Activated CD8-positive, alpha-beta memory T cell treated with anti-CD3 and anti-CD28 coated beads, Interleukin-2, amount 50 U/mL, for 4 hours (primary cell): ENCODE measurements at regions not wholly inside any gene's neighbourhood (a gene's known extent, or its start where the extent isn't known, plus 50 kb on each side); places are given as distances from the start of the nearest gene placed in this dataset.

ENCODE experiments used
- DNase-seq: peaks from one replicate; pipeline ENCODE4 v3.0.0-alpha.2; 2020

DNA sequence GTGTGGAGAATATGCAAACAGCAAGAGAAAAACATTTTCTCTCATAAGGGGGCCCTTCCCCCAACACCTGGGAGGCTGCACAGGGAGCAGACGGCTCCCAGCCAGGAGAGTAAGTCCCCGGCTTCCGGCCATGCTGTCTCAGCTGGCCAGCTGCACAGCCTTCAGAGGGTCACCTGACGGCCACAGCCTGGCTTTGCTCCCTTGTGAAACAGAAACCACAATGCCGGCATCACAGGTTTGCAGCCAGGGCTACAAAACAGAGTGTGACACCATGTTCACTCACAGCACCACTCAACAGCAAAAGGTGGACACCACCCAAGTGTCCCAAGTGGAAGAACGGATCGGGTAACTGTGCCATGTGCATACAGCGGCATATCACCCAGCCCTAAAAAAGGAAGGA is 86.9 kb upstream of the GPC1 start:
- DNase-seq = no peak

DNA sequence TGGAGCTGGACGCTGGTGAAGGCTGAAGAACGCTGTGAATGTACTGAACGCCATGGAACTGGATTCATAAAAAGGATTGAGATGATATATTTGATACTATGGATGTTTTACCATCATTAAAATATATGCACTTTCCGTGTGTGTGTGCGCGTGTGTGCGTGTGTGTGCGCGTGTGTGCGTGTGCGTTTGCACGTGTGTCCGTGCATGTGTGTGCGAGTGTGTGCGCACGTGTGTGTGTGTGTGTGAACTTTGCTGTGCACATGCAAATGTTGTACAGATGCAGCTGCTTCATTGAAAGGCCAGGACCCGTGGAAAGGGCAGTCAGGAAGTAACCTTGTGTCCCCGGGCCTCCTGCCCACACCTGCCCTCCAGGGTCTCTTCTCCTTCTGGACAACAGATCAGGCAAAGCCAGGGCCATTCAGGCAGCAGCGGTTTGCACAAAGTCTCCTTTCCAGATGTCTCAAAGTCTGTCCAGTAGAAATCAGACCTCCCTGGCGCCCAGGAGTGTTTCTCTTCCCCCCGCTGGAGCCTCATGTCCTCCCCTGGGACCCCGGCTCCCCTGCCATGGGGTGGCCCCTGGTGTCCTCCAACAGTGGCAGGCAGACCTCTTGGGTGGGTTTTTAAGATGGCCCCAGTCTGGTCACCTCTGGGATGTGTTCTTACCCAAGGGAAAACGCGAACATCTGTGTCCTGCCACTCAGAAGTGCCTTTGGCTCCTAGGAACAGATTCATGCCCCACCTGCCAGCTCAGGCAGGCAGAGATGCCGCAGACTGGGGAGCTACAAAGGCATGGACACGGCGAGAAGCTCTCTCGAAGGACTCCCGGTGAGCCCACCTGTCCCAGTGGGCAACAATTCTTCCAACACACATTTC is 86.1 kb upstream of the GPC1 start:
- no peak for DNase-seq

DNA sequence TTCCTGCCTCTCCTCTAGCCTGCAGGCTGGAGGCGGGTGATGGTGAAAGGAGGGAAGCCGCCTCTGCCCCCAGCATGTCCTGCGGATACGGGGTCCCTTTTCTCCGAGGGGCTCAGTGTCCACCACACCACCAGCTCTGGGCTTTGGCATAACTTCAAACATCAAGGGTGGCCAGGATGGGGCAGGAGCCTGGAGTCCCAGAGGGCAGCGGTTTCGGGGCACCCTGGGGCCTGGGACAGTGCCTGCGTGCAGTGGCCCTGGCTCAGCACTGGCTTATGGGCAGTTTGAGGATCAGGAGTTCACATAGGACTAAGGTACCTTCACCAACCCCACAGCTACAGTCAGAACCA is 85.5 kb upstream of the GPC1 start:
- no peak for DNase-seq

DNA sequence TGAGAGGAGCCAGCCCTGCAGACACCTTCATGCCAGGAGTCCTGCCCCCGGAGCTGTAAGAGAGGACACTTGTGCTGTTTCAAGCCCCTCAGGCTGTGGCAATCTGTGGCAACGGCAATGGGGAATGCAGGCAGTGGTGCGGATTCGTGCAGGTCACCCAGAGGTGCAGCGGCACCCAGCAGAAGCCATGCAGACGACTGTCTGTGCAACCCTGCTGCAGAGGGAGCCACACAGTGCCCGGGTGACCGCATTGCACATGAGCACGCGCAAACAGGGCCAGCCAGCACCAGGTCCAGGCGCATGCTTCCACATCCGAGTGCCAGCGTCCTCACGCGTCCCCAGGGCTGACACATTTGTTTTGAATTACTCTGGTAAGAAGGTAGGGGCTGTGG is 84.8 kb upstream of the GPC1 start:
- DNase-seq = no peak

DNA sequence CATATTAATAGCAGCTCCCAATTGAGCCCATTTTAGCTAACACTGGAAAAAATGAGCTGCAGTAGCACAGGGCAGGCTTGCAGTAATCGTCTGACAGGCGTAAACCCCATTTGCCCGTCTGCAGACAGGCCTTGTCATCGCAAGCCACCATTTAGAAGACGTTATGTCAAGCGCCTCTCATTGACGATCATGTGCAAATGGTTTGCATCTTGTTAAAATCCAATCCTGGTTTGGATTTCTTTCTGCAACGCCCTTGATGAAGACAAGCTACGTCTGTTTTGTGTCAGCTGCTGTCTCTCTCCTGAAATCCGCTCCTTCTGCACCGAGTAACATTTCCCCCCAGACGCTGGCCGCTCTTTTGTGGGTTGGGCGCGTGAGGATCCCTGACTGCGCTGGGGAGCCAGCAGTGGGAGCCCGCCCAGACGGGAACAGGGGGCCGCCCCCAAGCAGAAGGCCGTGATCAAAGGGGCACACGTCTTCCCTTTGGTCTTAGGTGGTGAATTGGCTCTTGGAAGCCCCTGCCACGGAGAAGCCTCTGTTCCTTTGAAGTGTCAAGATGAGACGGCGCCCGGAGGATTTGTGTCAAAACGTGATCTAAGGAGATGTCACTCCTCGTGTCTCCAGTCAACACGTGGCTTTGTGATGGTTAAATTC is 84.2 kb upstream of the GPC1 start:
- DNase-seq = no peak

DNA sequence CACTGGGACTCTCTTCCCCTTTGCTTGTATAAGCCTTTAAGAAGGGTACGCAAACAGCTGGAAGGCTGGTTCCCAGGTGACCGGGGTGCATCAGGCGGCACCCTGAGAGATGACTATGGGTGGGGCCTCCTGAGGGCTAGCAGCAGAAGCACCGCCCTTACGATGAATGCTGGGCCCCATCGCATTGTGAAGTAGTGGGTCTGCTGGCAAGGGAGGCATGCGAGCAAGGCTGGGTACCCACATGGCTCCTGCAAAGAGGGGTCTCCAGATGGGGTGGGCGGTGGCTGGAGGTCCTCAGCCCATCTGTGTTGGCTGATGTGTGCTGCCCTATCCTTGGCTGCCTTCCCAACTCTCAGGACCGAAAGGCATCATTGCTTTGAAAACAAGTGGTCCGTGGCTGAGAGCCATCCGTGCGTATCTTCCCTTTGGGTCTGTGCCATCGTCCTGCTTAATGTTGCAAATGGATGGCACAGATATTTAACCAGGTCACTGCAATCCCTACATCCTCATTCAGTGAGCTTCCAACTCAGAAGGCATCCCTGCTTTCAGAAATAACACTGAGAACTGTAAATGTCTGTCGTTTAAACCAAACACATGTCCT is 83.5 kb upstream of the GPC1 start:
- no peak for DNase-seq

DNA sequence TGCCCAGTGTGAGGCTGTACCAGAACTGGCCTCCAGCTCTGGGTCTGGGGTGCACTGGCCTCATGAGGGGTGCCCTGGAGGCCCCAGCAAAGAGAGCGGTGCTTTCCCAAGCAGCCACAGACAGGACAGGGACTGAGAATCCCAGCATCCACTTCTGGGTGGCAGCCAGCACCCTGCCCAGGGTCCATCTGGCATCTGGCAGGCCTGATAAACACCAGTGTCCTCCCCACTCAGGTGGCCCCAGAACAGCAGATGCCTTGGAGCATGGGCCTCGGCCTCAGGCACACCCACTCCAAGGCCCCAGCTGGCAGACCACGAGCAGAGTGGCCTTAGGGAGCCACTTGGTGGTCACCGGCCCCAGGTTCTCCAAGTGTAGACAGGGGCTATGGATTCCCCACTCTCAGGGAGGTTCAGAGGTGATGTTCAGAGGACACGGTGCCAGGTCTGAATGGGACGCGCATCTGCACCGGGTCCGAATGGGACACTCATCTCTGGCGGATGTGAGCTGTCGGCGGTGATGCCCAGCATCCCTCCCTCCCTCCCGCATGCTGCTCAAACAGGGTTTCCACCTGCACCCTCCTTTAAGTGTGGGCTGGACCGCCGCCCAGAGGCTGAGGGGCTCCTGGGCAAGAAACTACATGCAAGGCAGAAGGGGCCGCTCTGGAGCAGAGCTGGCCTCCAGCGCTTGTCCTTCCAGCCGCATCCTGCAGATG is 82.2 kb upstream of the GPC1 start:
- no peak for DNase-seq

DNA sequence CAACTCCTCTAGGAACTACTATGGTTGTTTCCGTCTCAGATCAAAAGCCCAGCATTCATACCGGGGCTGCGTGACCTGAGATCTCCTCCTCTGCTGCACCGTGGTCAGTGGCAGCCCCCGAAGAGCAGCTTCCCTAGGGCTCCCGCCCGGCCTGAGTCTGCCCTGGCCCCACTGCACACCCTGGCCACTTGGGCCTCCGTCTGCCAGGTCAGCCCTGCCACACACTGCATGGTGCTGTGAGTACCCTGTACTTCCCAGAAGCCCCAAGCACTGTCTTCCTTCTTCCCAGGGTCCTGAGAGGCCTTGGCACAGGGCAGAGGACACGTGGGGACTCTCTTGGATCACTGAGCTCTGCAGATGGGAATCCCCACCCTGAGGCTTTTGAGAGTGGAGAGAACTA is 81.5 kb upstream of the GPC1 start:
- DNase-seq = no peak

DNA sequence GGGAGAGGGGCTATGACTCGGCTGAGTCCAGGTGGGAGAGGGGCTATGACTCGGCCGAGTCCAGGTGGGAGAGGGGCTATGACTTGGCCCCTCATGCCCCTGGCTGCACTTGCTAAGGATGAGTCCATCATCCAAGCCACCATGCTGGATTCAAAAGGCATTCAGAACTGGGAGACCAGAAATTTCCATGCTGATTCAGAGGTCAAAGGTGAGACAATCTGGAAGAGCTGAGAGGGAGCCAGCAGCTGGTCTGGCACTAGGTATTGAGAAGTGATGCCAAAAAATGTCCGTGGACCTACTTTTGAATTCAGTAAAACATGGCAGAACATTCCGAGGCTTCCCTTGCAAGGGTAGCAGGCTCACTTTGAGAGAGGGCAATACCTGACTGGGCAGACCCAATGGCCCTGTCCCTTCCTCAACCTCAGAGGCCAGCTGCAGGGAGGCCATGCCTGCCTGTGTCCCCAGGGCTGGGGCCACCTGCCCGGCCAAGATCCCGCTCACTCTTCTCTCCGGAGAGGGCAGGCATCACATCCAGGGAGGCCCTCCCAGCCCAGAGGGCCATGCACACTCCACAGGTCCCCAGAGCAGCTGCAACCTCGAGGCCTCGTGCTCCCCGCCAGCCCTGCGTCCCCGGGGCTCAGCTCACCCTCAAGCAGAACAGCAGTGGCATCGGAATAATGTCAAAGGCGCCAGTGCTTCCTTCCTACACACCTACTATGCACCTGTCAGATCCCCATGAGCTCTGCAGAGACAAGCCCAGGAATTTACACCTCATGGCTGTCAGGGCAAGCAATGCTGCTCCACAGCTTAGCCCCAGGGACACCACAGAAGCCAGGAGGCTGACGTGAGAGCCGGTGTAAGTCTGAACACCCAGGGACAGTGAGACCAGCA is 80.2 kb upstream of the GPC1 start:
- no peak for DNase-seq

DNA sequence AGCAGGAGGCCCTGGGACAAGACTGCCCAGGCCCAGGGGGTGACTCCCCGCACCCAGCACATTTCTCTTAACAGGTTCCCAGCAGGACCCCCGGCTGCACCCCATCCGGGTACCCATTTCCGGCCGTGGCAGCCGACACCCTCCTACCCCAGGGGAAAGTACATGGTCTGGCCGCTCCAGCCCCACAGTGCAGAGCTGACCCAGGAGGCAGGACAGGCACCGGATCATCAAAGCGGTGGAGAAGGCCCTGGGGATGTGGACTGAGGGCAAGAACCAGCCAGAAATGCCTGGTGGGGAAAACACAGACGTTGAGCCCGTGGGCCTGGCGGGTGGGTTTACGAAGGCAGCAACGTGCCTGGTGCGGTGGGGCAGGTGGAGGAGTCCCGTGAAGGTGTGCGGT is 79.5 kb upstream of the GPC1 start:
- DNase-seq = no peak

DNA sequence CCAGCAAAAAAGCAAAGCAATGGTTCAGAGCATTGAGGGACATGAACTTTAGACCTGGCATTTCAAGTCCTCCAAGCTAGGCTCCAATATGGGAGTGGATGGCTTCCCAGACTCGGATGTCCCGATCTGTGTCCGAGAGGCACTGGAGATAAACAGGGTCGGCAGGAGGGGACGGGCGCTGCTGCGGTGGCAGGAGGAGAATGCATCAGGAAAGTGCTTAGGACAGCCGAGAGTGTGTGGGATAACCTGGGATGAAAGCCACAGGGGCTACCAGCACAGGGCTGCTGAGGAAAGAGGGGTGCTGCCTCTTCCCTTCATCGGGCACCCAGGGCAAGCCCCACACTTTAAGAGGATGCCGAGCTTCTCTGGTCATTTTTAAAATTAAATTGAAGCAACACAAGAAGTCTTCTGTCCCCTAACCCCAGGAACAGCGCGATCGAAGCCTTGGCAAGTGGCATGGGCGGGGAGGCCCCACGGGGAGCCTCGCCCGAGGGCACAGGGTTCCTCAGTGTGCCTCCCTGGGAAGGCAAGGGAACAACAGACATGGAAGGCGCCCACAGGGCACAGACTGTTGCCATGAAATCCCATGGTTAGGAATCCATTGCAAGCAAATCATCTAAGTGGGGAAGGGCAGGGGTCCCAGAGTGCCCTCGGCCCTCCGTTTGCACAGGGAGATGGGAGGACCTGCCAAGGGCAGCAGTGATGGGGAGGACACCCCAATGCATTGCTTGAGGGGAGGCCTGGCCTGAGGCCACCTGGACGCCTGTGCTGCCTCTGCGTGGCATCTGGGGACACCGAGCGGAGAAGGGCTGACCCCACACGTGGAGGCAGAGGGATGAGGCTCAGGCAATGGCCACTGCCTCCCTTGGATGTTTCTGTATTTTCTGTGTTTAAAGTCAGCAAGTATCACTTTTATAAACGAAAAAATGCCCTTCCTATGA is 78.5 kb upstream of the GPC1 start:
- no peak for DNase-seq

DNA sequence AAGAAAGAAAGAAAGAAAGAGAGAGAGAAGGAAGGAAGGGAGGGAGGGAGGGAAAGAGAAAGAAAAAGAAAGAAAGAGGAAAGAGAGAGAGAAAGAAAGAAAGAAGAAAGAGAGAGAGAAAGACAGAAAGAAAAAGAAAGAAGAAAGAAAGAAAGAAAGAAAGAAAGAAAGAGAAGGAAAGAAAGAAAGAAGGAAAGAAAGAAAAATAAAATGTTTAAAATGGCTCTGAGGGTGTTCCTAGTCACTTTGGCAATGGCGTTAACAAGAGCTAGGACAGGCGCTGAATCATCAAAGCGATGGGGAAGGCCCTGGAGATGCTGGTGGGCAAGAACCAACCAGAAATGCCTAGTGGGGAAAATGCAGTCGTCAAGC is 77.8 kb upstream of the GPC1 start:
- no peak for DNase-seq

DNA sequence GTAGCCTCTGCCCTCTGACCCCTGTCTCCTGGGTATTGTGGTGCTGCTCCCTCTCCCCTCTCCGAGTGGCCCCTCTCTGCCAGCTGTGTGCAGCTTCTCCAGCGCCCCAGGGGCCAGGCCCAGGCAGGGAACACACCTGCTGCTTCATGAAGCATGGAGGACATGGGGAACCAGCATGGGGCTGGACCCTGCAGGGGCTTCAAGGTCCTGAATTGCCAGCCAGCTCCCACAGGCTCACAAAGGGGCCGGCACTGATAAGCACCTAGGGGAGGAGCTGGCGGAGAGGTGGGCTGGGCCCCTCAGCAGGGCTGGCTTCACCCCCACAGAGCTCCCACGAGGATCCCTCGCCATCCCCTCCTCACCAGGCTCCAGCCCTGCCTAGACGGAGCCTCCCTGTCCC is 77.4 kb upstream of the GPC1 start:
- no peak for DNase-seq

DNA sequence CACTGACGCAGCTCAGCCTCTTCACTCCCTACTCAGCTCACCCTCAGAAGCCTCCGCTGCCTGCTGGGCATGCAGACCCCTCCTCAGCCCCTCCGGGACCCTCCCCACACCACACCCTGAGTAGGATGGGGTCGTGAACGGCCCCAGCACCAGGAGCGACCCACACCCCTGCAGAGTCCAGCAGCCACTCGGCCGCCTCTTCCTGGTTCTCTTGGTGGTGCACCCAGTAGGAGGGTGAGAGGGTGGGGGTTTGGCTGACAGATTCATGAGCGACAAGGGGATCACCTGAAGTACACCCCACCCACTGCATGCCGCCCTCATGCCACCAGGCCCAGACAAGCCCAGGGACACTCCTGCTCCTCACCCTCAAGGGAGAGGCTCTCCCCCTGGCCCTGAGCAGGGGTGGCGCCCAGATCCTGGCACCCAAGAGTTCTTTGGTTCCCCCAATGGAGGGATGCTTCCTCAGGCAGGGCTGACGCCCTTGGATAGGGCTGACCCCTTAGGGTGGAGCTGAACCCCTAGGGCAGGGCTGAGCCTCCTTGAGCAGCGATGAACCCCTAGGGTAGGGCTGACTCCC is 76.6 kb upstream of the GPC1 start:
- no peak for DNase-seq

DNA sequence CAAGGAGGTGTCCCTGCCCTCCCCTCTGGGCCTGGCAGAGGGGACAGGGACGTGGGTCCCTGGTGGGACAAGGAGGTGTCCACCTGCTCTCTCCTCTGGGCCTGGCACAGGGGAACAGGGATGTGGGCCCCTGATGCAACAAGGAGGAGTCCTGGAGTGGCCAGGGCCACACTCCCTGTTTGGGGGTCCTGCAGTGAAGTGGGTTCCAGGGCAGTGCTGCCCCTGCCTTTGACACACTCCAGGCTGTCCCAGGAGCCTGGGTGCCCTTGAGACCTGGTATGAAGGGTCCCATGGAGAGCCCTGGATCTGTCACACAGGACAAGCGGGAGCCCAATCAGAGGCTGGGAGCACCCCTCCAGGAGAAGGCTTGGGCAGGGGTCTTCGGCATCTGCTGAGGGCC is 75.8 kb upstream of the GPC1 start:
- DNase-seq = no peak

DNA sequence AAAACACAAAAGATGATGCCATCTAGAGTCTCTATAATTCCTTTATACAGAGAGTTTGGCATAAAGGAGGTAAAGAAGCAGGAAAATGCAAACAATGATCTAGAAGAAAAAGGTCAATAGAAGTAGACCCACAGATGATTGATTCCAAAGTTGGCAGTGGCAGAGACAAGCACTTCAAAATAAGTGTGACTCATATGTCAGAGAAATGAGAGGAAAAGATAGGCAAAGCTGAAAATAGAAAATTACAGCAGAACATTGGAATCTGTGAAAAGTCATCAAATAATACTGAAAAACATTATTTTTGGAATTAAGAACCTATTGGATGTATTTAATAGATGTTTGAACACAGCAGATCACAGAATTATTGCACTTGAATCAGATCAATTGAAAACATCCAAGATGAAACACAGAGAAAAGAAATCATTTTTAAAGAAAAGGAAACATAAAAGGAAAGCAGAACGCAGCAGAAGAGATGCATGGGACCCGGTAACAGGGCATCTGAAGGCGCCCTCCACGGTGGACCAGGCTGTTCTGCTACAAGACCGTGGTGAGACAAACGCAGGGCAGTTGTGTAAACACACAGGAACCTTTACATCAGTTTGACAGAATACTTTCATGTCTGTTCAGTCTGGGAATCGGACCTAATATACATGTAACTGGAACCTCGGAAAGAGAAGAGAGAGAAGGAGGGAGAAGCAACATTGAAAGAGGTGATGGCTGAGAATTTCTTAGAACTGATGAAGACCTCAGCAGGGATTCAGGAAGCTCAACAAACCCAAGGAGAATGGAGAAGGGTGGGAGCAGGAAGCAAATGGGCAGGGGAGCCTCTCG is 74.6 kb upstream of the GPC1 start:
- DNase-seq = no peak

DNA sequence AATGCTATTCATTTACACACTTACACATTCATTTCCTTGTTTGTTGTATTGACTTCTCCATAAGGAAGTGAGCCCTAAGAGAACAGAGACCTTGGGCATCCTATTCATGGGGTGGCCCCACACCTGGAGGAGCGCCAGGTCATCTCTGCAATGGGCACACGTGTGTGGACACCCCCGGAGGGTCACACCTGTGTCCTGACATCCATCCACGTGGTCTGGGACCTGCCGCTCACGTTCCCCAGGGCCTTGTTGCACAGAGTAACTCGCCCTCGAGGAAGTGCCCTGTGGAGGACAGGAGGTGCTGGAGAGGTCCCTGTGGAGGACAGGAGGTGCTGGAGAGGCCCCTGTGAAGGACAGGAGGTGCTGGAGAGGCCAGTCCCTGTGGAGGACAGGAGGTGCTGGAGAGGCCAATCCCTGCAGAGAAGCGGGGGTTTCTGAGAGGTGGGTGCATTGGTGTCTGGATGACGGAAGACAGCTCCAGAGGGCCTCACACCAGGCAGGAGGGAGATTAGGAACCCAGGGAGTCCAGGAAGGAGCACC is 73.2 kb upstream of the GPC1 start:
- DNase-seq = no peak

DNA sequence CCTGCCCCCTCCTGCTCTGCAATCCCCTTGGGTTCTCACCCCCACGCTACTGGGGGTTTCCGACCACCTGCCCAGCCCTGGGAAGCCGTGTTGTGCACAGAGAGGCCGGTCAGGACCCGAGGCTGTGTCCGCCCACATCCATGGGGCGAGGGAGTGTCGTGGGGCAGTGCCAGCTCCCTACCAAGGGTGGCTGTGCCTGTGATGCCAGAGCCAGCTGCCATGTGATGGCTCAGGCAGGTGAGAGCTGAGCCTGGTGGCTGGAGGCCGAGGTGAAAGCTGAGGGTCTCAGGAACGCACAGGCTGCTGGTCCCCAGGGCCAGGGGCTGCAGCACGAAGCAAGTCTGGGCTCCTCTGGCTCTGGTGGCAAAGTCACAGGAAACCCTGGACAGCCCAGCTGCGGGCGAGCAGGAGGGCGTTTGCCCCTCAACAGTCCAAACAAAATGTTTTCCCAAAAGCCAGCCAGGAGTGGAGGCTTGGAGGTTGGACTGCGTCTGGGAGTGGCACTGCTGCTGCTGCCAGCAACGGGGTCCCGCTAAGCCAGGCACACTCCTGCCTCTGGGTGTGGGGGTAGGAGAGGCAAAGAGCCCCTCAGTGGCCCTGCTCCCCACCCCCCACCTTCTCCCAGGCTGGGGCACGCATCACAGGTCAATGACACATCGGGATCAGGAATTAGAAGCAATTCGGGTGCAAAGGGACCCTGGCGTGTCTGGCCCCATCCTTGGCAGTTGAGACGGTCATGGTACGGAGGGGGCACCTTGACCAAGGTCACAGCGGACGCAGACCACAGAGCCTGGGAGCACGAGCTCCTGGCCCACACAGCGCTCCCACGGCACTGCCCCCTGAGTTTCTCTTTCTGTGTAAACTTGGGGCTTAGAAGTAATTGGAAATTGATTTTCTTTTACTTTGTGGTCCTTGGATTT is 72.4 kb upstream of the GPC1 start:
- no peak for DNase-seq
